ENCODE measurements at regions not wholly inside any gene's neighbourhood (a gene's known extent, or its start where the extent isn't known, plus 50 kb on each side); places are given as distances from the start of the nearest gene placed in this dataset.

- TF ChIP-seq POLR2A (IDR thresholded peaks at IDR 0.05; ENCODE audit: low read length), result no peak
- TF ChIP-seq GATA1 (IDR thresholded peaks at IDR 0.05; ENCODE audit: low read depth, low read length), result no peak
Observed at GRCh38 chr3:64924961-64925360, 237.2 kb upstream of the ADAMTS9 start.
